HepG2 (cell line): ENCODE measurements at regions not wholly inside any gene's neighbourhood (a gene's known extent, or its start where the extent isn't known, plus 50 kb on each side); places are given as distances from the start of the nearest gene placed in this dataset.

Experiments used
- ARID2 ChIP-seq: sonication (generic); formaldehyde crosslinking; IDR thresholded peaks from 2 replicates; pipeline ENCODE4 v1.8.1; 2022; ENCODE audit warnings: mild to moderate bottlenecking, missing genetic modification reagents, borderline replicate concordance
- CEBPG ChIP-seq: IDR thresholded peaks from 2 replicates; pipeline ENCODE4 v1.6.1; 2016
- FOXJ3 ChIP-seq: sonication (generic); formaldehyde crosslinking; IDR thresholded peaks from 2 replicates; pipeline ENCODE4 v1.4.0; 2020; ENCODE audit warnings: missing genetic modification reagents, mild to moderate bottlenecking, borderline replicate concordance
- NFIC ChIP-seq: IDR thresholded peaks from 2 replicates; pipeline ENCODE4 v1.6.1; 2012; ENCODE audit warnings: mild to moderate bottlenecking, low read length, inconsistent platforms
- NR1H2 ChIP-seq: sonication (generic); formaldehyde crosslinking; IDR thresholded peaks from 2 replicates; pipeline ENCODE4 v1.8.1; 2022; ENCODE audit warnings: low read depth, missing genetic modification reagents, borderline replicate concordance
- REL ChIP-seq: sonication (generic); formaldehyde crosslinking; conservative IDR thresholded peaks from 2 replicates; pipeline ENCODE4 v1.8.0; 2022; ENCODE audit warnings: mild to moderate bottlenecking, missing genetic modification reagents, moderate library complexity
- ZBTB7A ChIP-seq: sonication (generic); formaldehyde crosslinking; IDR thresholded peaks from 2 replicates; pipeline ENCODE4 v1.8.0; 2022; ENCODE audit warnings: mild to moderate bottlenecking, missing genetic modification reagents
- ZNF274 ChIP-seq: sonication (generic); formaldehyde crosslinking; IDR thresholded peaks from 2 replicates; pipeline ENCODE4 v1.5.1; 2020; ENCODE audit warnings: mild to moderate bottlenecking, missing genetic modification reagents
- TF ChIP-seq, protein P1 (sequence below): sonication (generic); formaldehyde crosslinking; IDR thresholded peaks from 2 replicates; pipeline ENCODE4 v1.4.0; 2020; ENCODE audit warnings: missing genetic modification reagents
- TF ChIP-seq, protein P2 (sequence below): sonication (generic); formaldehyde crosslinking; IDR thresholded peaks from 2 replicates; pipeline ENCODE4 v1.5.0; 2020; ENCODE audit warnings: missing genetic modification reagents
- TF ChIP-seq, protein P3 (sequence below): sonication (generic); formaldehyde crosslinking; IDR thresholded peaks from 2 replicates; pipeline ENCODE4 v1.5.0; 2020; ENCODE audit warnings: mild to moderate bottlenecking, missing genetic modification reagents, moderate library complexity
- TF ChIP-seq, protein P4 (sequence below): sonication (generic); formaldehyde crosslinking; IDR thresholded peaks from 2 replicates; pipeline ENCODE4 v1.5.0; 2020; ENCODE audit warnings: missing genetic modification reagents
- TF ChIP-seq, protein P5 (sequence below), 2 experiments: IDR thresholded peaks; 2 replicates each; pipeline ENCODE4 v1.6.1; 2011 to 2012; ENCODE audit warnings: low read length in 2 of 2, borderline replicate concordance in 1 of 2, low read depth in 1 of 2, mild to moderate bottlenecking in 1 of 2, moderate library complexity in 1 of 2

DNA sequence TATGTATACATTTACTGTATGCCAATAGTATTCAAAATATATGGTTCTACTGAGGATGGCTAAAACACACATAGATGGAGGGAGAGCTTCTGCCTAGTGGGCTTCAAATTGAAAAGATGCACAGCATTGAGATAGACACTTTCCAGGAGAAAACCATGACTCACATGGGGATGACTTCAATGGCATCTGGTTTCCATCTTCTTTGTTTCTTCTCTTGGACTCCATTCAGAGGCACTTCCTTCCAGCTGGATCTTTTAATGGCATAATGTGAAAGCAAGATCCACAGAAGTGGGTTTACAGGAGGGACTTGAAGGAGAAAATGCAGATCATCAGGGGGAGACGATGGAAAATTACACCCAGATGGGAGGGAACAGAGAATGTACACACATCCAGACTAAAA is 84.9 kb downstream of the ZNF365 start:
- TF ChIP-seq NR1H2 (CRISPR knock-in tag) (no peak), ZBTB7A (CRISPR knock-in tag) (no peak), ARID2 (no peak), CEBPG (no peak), ZNF274 (no peak), FOXJ3 (CRISPR knock-in tag) (no peak), REL (no peak), NFIC (no peak)
- TF ChIP-seq, protein P1, sequence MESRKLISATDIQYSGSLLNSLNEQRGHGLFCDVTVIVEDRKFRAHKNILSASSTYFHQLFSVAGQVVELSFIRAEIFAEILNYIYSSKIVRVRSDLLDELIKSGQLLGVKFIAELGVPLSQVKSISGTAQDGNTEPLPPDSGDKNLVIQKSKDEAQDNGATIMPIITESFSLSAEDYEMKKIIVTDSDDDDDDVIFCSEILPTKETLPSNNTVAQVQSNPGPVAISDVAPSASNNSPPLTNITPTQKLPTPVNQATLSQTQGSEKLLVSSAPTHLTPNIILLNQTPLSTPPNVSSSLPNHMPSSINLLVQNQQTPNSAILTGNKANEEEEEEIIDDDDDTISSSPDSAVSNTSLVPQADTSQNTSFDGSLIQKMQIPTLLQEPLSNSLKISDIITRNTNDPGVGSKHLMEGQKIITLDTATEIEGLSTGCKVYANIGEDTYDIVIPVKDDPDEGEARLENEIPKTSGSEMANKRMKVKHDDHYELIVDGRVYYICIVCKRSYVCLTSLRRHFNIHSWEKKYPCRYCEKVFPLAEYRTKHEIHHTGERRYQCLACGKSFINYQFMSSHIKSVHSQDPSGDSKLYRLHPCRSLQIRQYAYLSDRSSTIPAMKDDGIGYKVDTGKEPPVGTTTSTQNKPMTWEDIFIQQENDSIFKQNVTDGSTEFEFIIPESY: no peak
- TF ChIP-seq, protein P2, sequence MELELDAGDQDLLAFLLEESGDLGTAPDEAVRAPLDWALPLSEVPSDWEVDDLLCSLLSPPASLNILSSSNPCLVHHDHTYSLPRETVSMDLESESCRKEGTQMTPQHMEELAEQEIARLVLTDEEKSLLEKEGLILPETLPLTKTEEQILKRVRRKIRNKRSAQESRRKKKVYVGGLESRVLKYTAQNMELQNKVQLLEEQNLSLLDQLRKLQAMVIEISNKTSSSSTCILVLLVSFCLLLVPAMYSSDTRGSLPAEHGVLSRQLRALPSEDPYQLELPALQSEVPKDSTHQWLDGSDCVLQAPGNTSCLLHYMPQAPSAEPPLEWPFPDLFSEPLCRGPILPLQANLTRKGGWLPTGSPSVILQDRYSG (CRISPR knock-in tag): no peak
- TF ChIP-seq, protein P3, sequence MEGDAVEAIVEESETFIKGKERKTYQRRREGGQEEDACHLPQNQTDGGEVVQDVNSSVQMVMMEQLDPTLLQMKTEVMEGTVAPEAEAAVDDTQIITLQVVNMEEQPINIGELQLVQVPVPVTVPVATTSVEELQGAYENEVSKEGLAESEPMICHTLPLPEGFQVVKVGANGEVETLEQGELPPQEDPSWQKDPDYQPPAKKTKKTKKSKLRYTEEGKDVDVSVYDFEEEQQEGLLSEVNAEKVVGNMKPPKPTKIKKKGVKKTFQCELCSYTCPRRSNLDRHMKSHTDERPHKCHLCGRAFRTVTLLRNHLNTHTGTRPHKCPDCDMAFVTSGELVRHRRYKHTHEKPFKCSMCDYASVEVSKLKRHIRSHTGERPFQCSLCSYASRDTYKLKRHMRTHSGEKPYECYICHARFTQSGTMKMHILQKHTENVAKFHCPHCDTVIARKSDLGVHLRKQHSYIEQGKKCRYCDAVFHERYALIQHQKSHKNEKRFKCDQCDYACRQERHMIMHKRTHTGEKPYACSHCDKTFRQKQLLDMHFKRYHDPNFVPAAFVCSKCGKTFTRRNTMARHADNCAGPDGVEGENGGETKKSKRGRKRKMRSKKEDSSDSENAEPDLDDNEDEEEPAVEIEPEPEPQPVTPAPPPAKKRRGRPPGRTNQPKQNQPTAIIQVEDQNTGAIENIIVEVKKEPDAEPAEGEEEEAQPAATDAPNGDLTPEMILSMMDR: no peak
- TF ChIP-seq, protein P4, sequence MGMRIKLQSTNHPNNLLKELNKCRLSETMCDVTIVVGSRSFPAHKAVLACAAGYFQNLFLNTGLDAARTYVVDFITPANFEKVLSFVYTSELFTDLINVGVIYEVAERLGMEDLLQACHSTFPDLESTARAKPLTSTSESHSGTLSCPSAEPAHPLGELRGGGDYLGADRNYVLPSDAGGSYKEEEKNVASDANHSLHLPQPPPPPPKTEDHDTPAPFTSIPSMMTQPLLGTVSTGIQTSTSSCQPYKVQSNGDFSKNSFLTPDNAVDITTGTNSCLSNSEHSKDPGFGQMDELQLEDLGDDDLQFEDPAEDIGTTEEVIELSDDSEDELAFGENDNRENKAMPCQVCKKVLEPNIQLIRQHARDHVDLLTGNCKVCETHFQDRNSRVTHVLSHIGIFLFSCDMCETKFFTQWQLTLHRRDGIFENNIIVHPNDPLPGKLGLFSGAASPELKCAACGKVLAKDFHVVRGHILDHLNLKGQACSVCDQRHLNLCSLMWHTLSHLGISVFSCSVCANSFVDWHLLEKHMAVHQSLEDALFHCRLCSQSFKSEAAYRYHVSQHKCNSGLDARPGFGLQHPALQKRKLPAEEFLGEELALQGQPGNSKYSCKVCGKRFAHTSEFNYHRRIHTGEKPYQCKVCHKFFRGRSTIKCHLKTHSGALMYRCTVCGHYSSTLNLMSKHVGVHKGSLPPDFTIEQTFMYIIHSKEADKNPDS (CRISPR knock-in tag): no peak
- TF ChIP-seq, protein P5, sequence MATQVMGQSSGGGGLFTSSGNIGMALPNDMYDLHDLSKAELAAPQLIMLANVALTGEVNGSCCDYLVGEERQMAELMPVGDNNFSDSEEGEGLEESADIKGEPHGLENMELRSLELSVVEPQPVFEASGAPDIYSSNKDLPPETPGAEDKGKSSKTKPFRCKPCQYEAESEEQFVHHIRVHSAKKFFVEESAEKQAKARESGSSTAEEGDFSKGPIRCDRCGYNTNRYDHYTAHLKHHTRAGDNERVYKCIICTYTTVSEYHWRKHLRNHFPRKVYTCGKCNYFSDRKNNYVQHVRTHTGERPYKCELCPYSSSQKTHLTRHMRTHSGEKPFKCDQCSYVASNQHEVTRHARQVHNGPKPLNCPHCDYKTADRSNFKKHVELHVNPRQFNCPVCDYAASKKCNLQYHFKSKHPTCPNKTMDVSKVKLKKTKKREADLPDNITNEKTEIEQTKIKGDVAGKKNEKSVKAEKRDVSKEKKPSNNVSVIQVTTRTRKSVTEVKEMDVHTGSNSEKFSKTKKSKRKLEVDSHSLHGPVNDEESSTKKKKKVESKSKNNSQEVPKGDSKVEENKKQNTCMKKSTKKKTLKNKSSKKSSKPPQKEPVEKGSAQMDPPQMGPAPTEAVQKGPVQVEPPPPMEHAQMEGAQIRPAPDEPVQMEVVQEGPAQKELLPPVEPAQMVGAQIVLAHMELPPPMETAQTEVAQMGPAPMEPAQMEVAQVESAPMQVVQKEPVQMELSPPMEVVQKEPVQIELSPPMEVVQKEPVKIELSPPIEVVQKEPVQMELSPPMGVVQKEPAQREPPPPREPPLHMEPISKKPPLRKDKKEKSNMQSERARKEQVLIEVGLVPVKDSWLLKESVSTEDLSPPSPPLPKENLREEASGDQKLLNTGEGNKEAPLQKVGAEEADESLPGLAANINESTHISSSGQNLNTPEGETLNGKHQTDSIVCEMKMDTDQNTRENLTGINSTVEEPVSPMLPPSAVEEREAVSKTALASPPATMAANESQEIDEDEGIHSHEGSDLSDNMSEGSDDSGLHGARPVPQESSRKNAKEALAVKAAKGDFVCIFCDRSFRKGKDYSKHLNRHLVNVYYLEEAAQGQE (IDR thresholded peaks at IDR 0.05; ENCODE audit: borderline replicate concordance in 1 of 2, low read depth in 1 of 2, low read length in 2 of 2): no peak
